ENCODE measurements at regions not wholly inside any gene's neighbourhood (a gene's known extent, or its start where the extent isn't known, plus 50 kb on each side); places are given as distances from the start of the nearest gene placed in this dataset.

DNA sequence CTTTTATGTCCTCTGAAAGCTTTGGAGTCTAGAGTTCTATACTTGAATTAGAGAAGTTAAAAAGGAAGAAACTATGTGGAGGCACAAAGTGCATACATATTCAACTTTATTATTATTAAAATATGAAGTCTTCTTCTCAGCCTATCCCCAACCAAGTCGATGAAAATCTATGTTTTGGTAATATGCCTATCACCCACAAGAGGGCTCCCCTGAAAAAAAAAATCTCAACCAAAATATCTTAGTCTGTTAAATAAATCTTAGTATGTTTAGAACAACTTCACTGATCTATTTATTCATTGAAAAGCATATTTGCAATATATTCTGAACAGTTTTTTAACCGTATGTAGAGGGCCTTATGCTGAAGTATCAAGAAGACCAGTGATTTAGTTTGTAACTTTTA is 804.5 kb downstream of the TDRD15 start:
- Histone ChIP-seq H3K36me3 (ENCODE audit: control insufficient read depth, insufficient read depth, low read length, severe bottlenecking) (no peaks in the 10 kb centered on the region), H3K4me3 (ENCODE audit: low read length) (no peak overlapping the region), H3K9me3 (ENCODE audit: control insufficient read depth, low read length) (peaks cover 13% of the 10 kb centered on the region), H3K9ac (ENCODE audit: low read length) (no peak overlapping the region), H3K4me1 (ENCODE audit: control insufficient read depth, insufficient read depth, low read length) (peaks cover 4% of the 10 kb centered on the region), H3K27me3 (replicated peaks; ENCODE audit: control insufficient read depth, insufficient read depth, low read length) (no peaks in the 10 kb centered on the region)
- DNase-seq (ENCODE audit: low read depth): no peak

DNA sequence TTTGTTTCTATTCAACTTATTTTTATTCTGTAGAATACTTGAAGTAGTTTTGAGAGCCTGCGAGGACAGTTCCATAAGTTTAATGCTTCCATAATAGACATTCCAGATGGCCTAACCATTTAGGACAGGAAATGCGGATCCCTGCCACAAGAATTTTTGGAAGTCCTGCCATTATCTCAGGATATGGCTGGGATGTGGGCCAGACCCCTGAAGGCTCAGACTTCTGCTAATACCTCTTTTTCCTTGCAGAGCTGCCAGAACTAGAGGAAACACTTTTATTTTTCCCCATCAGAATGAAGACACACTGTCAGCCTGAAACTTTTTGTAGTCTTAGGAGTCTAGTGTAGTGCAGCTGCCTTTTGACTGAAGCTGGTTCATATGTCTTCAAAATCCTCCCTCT is 806.5 kb downstream of the TDRD15 start:
- Histone ChIP-seq H3K4me3 (ENCODE audit: low read length) (no peak overlapping the region), H3K36me3 (ENCODE audit: control insufficient read depth, insufficient read depth, low read length, severe bottlenecking) (no peaks in the 10 kb centered on the region), H3K27me3 (replicated peaks; ENCODE audit: control insufficient read depth, insufficient read depth, low read length) (no peaks in the 10 kb centered on the region), H3K9me3 (ENCODE audit: control insufficient read depth, low read length) (peaks cover 6% of the 10 kb centered on the region), H3K4me1 (ENCODE audit: control insufficient read depth, insufficient read depth, low read length) (peaks cover 4% of the 10 kb centered on the region), H3K9ac (ENCODE audit: low read length) (no peak overlapping the region)
- DNase-seq (ENCODE audit: low read depth): no peak

DNA sequence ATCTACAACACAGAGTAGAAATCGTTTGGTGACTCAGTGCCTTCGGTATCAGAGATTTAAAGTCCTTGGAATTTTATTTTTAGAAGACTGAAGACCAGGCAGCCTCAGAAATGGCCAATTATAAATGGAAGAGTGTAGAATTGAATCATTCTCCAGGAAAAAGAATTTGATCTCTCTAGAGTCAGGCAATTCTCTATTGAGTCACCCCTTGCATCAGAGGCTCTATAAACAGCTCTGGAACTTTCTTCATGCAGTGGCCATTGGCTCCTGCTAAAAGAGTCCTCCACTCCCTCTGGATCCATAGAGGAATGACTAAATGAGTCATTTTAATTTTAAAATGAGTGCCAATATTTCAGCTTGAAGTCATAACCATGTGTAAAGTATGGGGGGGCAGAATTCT is 816.2 kb downstream of the TDRD15 start:
- no peak overlapping the region for H3K9ac ChIP-seq (ENCODE audit: low read length)
- H3K4me3 ChIP-seq (ENCODE audit: low read length): no peak overlapping the region
- H3K36me3 ChIP-seq (ENCODE audit: control insufficient read depth, insufficient read depth, low read length, severe bottlenecking): no peaks in the 10 kb centered on the region
- DNase-seq (ENCODE audit: low read depth): no peak
- no peaks in the 10 kb centered on the region for H3K9me3 ChIP-seq (ENCODE audit: control insufficient read depth, low read length)
- no peaks in the 10 kb centered on the region for H3K27me3 ChIP-seq (replicated peaks; ENCODE audit: control insufficient read depth, insufficient read depth, low read length)
- H3K4me1 ChIP-seq (ENCODE audit: control insufficient read depth, insufficient read depth, low read length): peaks cover 10% of the 10 kb centered on the region

DNA sequence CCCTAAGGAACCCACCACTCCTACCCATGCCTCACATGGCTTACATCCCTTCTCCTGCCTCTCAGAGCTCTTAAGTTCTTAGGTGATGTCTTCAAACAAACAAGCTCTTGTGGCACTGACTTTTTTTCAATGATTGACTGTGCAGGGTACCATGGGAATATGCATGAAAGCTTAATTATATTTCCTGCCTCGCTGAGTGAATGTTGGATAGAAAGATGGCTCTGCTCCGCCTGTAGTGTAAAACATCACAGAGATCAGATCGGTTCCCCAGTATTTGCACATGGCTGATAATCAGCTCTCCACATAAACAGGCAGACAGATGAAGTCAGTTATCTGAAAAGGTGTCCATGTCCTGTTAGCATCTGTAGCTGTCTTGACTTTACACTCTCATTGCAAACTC is 820.8 kb downstream of the TDRD15 start:
- Histone ChIP-seq H3K9me3 (ENCODE audit: control insufficient read depth, low read length) (no peaks in the 10 kb centered on the region), H3K4me3 (ENCODE audit: low read length) (no peak overlapping the region), H3K4me1 (ENCODE audit: control insufficient read depth, insufficient read depth, low read length) (peaks cover 7% of the 10 kb centered on the region), H3K9ac (ENCODE audit: low read length) (no peak overlapping the region), H3K36me3 (ENCODE audit: control insufficient read depth, insufficient read depth, low read length, severe bottlenecking) (no peaks in the 10 kb centered on the region), H3K27me3 (replicated peaks; ENCODE audit: control insufficient read depth, insufficient read depth, low read length) (no peaks in the 10 kb centered on the region)
- DNase-seq (ENCODE audit: low read depth): no peak

DNA sequence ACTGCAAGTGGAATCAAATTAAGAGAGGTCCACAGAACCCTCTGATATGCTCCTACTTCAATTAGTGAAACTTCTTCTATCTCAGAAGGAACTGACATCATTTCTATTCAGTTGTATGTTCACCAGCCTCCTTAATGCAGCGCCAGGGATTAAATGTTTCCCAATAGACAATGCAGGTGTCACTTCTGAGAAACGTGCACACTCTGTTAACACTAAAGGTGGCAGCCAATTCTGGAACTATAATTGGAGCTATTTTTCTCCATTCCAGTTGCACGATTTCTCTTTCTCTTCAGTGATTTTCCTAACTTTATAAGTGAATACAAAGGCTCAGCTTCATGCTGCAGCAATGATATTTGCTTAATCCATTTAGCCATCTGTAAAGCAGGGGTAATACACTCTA is 821.9 kb downstream of the TDRD15 start:
- Histone ChIP-seq H3K36me3 (ENCODE audit: control insufficient read depth, insufficient read depth, low read length, severe bottlenecking) (no peaks in the 10 kb centered on the region), H3K9ac (ENCODE audit: low read length) (no peak overlapping the region), H3K27me3 (replicated peaks; ENCODE audit: control insufficient read depth, insufficient read depth, low read length) (no peaks in the 10 kb centered on the region), H3K4me1 (ENCODE audit: control insufficient read depth, insufficient read depth, low read length) (no peaks in the 10 kb centered on the region), H3K9me3 (ENCODE audit: control insufficient read depth, low read length) (no peaks in the 10 kb centered on the region), H3K4me3 (ENCODE audit: low read length) (no peak overlapping the region)
- DNase-seq (ENCODE audit: low read depth): no peak

DNA sequence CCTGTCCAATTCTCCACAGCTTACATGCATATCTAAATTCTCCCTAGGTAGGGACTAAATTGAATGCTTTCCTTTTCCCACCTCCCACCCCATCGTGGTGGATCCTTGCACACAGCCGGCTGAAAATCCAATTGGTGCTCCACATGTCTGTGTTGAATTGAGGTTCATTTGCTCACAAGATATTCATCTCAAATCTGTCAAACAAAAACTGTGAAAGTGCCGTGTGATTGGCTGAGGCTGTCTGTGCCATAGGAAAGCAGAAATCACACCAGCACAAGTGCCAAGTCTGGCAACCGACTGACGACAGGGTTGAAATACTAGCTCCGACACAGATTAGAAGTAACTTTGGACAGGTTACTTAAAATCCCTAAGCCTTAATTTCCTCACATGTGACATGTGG is 823.3 kb downstream of the TDRD15 start:
- no peaks in the 10 kb centered on the region for H3K9me3 ChIP-seq (ENCODE audit: control insufficient read depth, low read length)
- H3K36me3 ChIP-seq (ENCODE audit: control insufficient read depth, insufficient read depth, low read length, severe bottlenecking): no peaks in the 10 kb centered on the region
- no peak overlapping the region for H3K9ac ChIP-seq (ENCODE audit: low read length)
- no peaks in the 10 kb centered on the region for H3K27me3 ChIP-seq (replicated peaks; ENCODE audit: control insufficient read depth, insufficient read depth, low read length)
- no peaks in the 10 kb centered on the region for H3K4me1 ChIP-seq (ENCODE audit: control insufficient read depth, insufficient read depth, low read length)
- DNase-seq (ENCODE audit: low read depth): no peak
- H3K4me3 ChIP-seq (ENCODE audit: low read length): no peak overlapping the region

DNA sequence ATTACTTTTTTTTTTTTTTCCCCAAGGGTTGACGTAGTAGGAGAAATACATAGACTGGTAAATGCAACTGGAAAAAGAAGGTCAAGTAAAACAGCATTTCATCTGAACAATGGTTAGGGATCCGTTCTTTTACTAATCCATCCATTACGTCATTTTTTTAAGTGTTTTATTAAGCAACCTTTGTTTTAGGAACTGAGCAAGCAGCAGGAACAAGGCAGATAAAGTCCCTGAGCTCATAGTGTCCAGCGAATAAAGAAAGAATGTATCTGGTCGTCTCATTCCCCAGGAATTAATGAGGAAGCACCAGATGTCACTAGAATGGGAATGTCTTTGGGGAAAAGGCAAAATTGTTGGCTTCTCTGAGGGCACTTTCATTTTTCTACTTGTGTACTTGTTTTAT is 842.4 kb downstream of the TDRD15 start:
- no peak for DNase-seq (ENCODE audit: low read depth)
- Histone ChIP-seq H3K9me3 (ENCODE audit: control insufficient read depth, low read length) (peaks cover 9% of the 10 kb centered on the region), H3K36me3 (ENCODE audit: control insufficient read depth, insufficient read depth, low read length, severe bottlenecking) (no peaks in the 10 kb centered on the region), H3K4me3 (ENCODE audit: low read length) (no peak overlapping the region), H3K4me1 (ENCODE audit: control insufficient read depth, insufficient read depth, low read length) (no peaks in the 10 kb centered on the region), H3K27me3 (replicated peaks; ENCODE audit: control insufficient read depth, insufficient read depth, low read length) (no peaks in the 10 kb centered on the region), H3K9ac (ENCODE audit: low read length) (no peak overlapping the region)

DNA sequence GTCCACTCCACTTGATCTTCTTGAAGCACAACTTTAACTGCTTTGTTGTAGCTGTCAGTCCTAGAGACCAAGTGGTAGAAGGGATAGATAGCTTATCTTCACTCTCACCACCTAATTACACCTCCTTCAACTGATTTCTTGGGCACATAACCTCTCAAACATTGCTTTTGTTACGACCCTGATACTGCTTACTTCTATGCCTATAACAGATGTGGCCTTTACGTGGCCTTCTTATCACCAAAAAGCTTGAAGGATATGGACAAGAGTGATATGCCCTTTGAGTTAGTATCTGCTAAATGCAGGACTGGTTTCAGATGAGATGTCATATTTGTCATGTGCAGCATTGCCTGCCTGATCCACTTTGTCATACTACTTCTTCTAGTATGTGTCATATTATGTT is 847.2 kb downstream of the TDRD15 start:
- DNase-seq (ENCODE audit: low read depth): no peak
- H3K4me1 ChIP-seq (ENCODE audit: control insufficient read depth, insufficient read depth, low read length): no peaks in the 10 kb centered on the region
- H3K9ac ChIP-seq (ENCODE audit: low read length): no peak overlapping the region
- H3K4me3 ChIP-seq (ENCODE audit: low read length): no peak overlapping the region
- H3K27me3 ChIP-seq (replicated peaks; ENCODE audit: control insufficient read depth, insufficient read depth, low read length): no peaks in the 10 kb centered on the region
- H3K9me3 ChIP-seq (ENCODE audit: control insufficient read depth, low read length): peaks cover 12% of the 10 kb centered on the region
- no peaks in the 10 kb centered on the region for H3K36me3 ChIP-seq (ENCODE audit: control insufficient read depth, insufficient read depth, low read length, severe bottlenecking)

DNA sequence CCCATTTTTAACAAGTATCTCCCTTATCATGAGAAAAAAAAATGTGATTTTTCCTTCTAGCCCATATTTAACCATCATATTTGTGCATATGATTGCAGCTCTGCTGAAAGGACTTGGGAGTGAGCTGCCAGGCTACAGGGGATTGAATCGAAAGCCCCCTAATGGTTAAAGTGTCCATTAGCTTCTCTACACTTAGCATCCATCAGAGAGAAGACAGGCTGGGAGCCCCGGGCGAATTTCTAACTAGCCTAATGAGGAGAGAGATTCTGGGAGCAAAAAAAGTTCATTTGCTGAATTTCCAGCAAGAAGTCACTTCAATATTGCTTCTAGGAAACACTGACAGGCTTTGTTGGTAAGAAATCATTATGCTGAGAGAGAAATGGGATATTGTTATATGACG is 848.8 kb downstream of the TDRD15 start:
- Histone ChIP-seq H3K4me3 (ENCODE audit: low read length) (no peak overlapping the region), H3K27me3 (replicated peaks; ENCODE audit: control insufficient read depth, insufficient read depth, low read length) (no peaks in the 10 kb centered on the region), H3K4me1 (ENCODE audit: control insufficient read depth, insufficient read depth, low read length) (no peaks in the 10 kb centered on the region), H3K9me3 (ENCODE audit: control insufficient read depth, low read length) (peaks cover 10% of the 10 kb centered on the region), H3K9ac (ENCODE audit: low read length) (no peak overlapping the region), H3K36me3 (ENCODE audit: control insufficient read depth, insufficient read depth, low read length, severe bottlenecking) (no peaks in the 10 kb centered on the region)
- no peak for DNase-seq (ENCODE audit: low read depth)

DNA sequence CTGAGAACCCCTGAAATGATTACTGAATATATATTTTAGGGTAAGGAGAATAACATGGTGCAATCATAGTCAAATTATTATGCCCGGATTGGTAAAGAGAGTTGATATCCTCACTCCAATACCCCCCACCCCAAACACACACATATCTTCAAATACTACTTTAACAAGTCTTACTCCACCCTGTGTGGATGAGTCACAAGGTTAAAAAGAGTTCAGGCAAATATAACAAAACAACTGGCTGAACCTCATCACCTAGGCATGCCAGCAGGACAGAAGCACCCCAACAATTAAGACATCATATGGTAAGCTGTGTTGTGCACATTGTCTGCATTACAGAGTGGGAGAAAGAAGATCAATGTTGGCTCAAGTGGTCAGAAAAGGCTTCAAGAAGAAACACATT is 857.4 kb downstream of the TDRD15 start:
- peaks cover 4% of the 10 kb centered on the region for H3K9me3 ChIP-seq (ENCODE audit: control insufficient read depth, low read length)
- H3K27me3 ChIP-seq (replicated peaks; ENCODE audit: control insufficient read depth, insufficient read depth, low read length): no peaks in the 10 kb centered on the region
- H3K36me3 ChIP-seq (ENCODE audit: control insufficient read depth, insufficient read depth, low read length, severe bottlenecking): no peaks in the 10 kb centered on the region
- no peak overlapping the region for H3K4me3 ChIP-seq (ENCODE audit: low read length)
- H3K9ac ChIP-seq (ENCODE audit: low read length): no peak overlapping the region
- H3K4me1 ChIP-seq (ENCODE audit: control insufficient read depth, insufficient read depth, low read length): no peaks in the 10 kb centered on the region
- no peak for DNase-seq (ENCODE audit: low read depth)

DNA sequence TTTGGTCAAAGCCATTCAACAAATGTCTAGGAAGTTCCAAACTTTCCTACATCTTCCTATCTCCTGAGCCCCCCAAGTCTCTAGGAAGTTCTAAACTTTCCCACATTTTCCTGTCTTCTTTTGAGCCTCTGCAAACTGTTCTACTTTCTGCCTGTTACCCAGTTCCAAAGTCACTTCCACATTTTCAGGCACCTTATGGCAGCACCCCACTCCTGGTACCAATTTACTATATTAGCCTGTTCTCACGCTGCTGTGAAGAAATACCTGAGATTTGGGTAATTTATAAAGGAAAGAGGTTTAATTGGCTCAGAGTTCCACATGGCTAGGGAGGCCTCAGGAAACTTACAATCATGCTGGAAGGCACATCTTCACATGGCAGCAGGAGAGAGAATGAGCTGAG is 869.2 kb downstream of the TDRD15 start:
- H3K27me3 ChIP-seq (replicated peaks; ENCODE audit: control insufficient read depth, insufficient read depth, low read length): no peaks in the 10 kb centered on the region
- H3K4me1 ChIP-seq (ENCODE audit: control insufficient read depth, insufficient read depth, low read length): peaks cover 4% of the 10 kb centered on the region
- H3K36me3 ChIP-seq (ENCODE audit: control insufficient read depth, insufficient read depth, low read length, severe bottlenecking): no peaks in the 10 kb centered on the region
- H3K4me3 ChIP-seq (ENCODE audit: low read length): no peak overlapping the region
- H3K9ac ChIP-seq (ENCODE audit: low read length): no peak overlapping the region
- DNase-seq (ENCODE audit: low read depth): no peak
- H3K9me3 ChIP-seq (ENCODE audit: control insufficient read depth, low read length): peaks cover 27% of the 10 kb centered on the region

DNA sequence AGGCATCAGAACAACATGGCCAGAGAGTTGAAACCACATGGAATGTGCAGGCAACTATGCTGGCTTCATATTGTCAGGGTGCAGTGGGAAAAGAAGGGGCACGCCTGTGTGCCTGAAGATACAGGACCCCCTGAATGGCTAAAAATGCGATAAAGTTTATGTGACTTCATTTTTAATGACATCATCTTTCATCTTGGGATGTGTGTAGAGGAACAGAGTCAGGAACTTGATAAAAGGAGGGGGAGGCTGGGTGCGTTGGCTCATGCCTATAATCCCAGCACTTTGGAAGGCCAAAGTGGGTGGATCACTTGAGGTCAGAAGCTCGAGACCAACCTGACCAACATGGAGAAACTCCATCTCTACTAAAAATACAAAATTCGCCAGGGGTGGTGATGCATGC is 872.6 kb downstream of the TDRD15 start:
- no peak for DNase-seq (ENCODE audit: low read depth)
- H3K9me3 ChIP-seq (ENCODE audit: control insufficient read depth, low read length): peaks cover 23% of the 10 kb centered on the region
- no peak overlapping the region for H3K4me3 ChIP-seq (ENCODE audit: low read length)
- H3K27me3 ChIP-seq (replicated peaks; ENCODE audit: control insufficient read depth, insufficient read depth, low read length): no peaks in the 10 kb centered on the region
- no peaks in the 10 kb centered on the region for H3K36me3 ChIP-seq (ENCODE audit: control insufficient read depth, insufficient read depth, low read length, severe bottlenecking)
- H3K9ac ChIP-seq (ENCODE audit: low read length): no peak overlapping the region
- H3K4me1 ChIP-seq (ENCODE audit: control insufficient read depth, insufficient read depth, low read length): peaks cover 4% of the 10 kb centered on the region
